Coronary artery (tissue), 2 donors: ENCODE measurements at regions not wholly inside any gene's neighbourhood (a gene's known extent, or its start where the extent isn't known, plus 50 kb on each side); places are given as distances from the start of the nearest gene placed in this dataset.

Source experiments
- DNase-seq: peaks from one replicate; pipeline ENCODE4 v3.0.0-alpha.2; 2017; ENCODE audit warnings: low spot score
- H3K27ac ChIP-seq, 2 donors: fragments of 200-600 bp; sonication (generic); one replicate each; pipeline ENCODE4 v1.5.1; 2016 to 2019
- H3K4me3 ChIP-seq: fragments of 200-600 bp; sonication (generic); 2 replicates; pipeline ENCODE4 v1.5.1; 2016; ENCODE audit warnings: mild to moderate bottlenecking, moderate library complexity
- TF ChIP-seq, protein P1 (sequence below): fragments of 200-600 bp; sonication (generic); IDR thresholded peaks from one replicate; pipeline ENCODE4 v1.5.1; 2019; ENCODE audit warnings: antibody characterized with exemption

DNA sequence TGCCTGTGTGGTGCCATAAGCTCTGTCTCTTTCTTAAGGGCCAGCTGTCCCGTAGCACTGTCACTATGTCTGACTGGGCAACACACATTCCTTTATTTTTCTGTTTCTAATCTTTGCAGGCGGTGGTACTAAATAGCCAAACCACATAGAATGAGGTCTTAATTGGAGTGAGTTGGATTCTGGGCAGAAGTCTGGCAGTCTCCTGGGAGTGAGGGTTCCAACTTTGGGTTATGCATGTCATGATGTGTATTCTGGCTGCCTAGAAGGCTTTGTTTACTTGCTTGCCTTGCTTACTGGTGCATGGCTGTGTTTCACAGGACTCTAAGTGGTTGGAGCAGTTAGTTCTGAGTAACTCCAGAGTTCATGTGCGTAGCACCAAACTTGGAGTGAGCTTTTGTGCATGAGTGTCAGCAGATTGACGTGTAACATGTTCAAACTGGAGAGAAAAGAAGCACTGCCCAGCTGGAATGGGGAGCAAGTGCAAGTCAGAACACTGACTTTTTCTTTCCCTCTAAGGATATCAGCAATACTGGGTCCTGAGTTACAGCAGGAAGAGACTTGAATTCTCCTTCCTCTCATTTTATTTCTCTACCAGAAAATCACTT is 185.8 kb downstream of the PCSK1 start:
- DNase-seq = peak; percentile 85
- Histone ChIP-seq H3K27ac (peak overlapping the region; percentile 76 to 90), H3K4me3 (peak overlapping the region; percentile 34)
- TF ChIP-seq, protein P1, sequence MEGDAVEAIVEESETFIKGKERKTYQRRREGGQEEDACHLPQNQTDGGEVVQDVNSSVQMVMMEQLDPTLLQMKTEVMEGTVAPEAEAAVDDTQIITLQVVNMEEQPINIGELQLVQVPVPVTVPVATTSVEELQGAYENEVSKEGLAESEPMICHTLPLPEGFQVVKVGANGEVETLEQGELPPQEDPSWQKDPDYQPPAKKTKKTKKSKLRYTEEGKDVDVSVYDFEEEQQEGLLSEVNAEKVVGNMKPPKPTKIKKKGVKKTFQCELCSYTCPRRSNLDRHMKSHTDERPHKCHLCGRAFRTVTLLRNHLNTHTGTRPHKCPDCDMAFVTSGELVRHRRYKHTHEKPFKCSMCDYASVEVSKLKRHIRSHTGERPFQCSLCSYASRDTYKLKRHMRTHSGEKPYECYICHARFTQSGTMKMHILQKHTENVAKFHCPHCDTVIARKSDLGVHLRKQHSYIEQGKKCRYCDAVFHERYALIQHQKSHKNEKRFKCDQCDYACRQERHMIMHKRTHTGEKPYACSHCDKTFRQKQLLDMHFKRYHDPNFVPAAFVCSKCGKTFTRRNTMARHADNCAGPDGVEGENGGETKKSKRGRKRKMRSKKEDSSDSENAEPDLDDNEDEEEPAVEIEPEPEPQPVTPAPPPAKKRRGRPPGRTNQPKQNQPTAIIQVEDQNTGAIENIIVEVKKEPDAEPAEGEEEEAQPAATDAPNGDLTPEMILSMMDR = no peak

DNA sequence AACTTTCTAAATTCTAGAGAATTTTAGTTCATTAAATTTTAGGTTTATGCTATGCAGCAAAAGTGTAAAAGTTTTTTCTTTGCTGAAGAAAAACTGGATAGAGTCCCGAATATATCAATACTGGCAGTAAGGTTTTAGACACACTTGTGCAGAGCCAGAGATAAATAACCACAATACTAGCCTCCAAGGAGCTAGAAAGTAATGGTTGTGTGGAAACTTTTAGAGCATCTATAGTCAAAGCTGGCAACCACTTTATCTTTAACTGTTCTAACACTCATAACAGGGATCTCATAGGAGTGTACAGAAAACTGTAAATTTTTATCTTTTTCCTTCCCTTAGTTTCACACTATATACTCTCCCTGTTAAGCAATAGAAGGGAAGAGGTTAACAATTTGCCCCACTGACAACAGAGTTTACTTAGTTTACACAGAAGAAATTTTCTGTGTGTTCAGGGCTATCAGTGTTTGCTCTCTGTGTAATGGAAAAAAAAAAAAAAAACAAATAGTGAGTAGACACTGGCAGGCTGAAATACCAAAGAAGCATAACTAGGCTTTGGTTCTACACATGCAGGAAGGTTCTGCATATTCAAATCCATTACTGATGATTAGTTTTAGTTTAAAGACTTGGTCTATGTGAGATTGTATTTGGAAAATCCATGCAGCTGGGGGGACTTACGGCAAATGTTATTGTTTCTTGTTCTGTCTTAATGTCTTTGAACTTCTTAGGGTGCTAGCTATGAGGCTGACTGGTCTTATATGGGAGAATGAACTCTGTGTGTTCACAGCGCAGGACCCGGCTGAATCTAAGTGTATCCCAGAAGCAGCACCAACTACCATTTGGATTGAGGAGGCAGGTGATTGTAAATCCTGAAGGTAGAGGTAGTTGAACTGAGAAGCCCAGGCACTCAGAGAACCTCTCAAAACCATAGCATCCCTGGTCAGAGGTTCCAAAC is 187.6 kb downstream of the PCSK1 start:
- TF ChIP-seq, protein P1 = no peak
- Histone ChIP-seq H3K4me3 (no peak overlapping the region), H3K27ac (peak overlapping the region in 1 of 2 donors; percentile 90)
- no peak for DNase-seq

DNA sequence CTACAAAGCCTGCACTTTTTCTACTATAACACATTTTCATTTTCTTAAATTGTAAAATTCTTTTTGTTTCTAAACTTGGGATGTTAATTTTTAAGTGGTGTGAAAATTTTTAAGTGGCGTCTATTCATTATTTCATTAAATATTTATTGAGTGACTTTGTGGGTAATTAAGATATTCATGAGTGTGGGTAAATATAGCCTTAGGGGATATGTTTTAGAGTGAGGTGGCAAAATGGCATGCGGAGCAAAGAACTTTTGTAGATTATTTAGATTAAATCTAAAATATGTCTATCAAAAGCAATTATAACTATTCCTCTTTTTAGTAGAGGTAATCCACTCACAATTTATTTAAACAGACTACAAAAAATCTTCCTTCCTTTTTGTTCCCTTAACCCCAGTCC is 188.4 kb downstream of the PCSK1 start:
- DNase-seq = no peak
- no peak overlapping the region for H3K27ac ChIP-seq
- TF ChIP-seq, protein P1 = no peak
- no peak overlapping the region for H3K4me3 ChIP-seq

DNA sequence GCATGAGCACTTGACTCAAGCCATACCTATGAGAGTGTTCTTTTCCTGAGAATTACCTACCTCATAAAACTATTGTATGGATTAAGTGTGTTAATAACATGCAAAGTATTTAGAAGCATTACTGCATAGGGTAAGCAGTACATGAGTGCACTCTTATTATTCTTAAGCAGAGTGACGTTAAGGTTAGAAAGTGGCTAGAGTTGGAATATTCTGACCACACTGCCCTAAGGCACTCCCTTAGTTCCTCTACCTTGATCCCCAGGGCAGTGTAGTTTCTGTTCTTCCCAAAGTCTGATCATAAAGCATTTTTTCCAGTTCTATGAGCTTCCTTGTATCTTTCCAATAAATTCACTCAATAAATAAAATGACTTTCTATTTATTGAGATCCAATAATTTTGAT is 189.2 kb downstream of the PCSK1 start:
- Histone ChIP-seq H3K27ac (no peak overlapping the region), H3K4me3 (no peak overlapping the region)
- TF ChIP-seq, protein P1 = no peak
- no peak for DNase-seq

DNA sequence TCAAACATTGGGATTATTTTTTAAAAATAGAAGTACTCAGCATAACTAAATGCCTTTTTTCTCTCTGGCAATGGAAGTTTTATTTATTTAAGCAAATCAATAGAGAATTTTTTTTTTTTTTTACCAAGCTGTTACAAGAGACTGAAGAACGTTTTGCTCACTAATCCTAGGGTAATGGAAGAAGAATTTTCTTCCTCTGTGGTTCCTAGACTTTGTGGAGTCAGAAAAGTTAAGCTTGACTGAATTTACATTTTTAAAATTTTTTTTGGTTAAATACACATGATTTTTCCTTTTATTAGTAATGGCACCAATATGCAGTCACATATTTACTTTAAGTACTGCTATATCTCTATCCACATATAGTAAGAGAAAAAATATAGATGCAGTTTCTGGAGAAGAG is 189.8 kb downstream of the PCSK1 start:
- no peak for DNase-seq
- TF ChIP-seq, protein P1 = no peak
- Histone ChIP-seq H3K27ac (no peak overlapping the region), H3K4me3 (no peak overlapping the region)

DNA sequence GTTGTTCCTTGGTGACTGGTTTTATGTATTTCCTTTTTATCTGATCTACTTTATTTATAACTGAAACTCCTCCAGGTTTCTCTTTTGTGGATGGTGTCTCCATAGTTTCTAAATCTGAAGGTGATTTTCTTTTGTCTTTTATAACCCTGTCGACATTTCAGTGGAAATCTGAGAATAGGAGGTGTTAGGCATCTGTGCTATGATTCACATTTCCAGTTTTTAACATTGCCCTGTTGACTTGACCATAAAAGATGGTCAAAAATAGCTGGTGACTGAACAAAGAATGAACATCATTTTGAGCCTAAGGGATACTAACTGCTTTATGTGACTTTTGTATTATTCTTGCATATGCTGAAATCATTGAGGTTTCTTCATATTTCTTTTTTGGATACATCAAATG is 190.5 kb downstream of the PCSK1 start:
- no peak for DNase-seq
- H3K4me3 ChIP-seq = no peak overlapping the region
- TF ChIP-seq, protein P1 = no peak
- H3K27ac ChIP-seq = no peak overlapping the region
